GM23338 (cell line): ENCODE measurements at regions not wholly inside any gene's neighbourhood (a gene's known extent, or its start where the extent isn't known, plus 50 kb on each side); places are given as distances from the start of the nearest gene placed in this dataset.
"Not testable (repeated sequence)": the region's sequence is repeated elsewhere in the genome, so short reads cannot be mapped to it uniquely, and the experiment has no call there.

Source experiments
- ATAC-seq: fragments of 200-7000 bp; cut with Tn5 transposase; 3 replicates; pipeline ENCODE4 v1.9.1; 2020
- DNase-seq: peaks from one replicate; pipeline ENCODE4 v3.0.0-alpha.2; 2015; ENCODE audit warnings: low spot score
- H2AFZ ChIP-seq: fragments of 200-600 bp; sonication (generic); 2 replicates; pipeline ENCODE4 v1.8.0; 2016; ENCODE audit warnings: antibody characterized with exemption, mild to moderate bottlenecking, moderate library complexity
- H3F3A ChIP-seq: fragments of 200-600 bp; sonication (generic); replicated peaks from 2 replicates; pipeline ENCODE4 v1.8.0; 2017; ENCODE audit warnings: antibody characterized with exemption, mixed run types, low read depth
- H3K27ac ChIP-seq: fragments of 200-600 bp; sonication (generic); 2 replicates; pipeline ENCODE4 v1.6.1; 2016; ENCODE audit warnings: low read depth
- H3K27me3 ChIP-seq: fragments of 200-600 bp; sonication (generic); 2 replicates; pipeline ENCODE4 v1.8.0; 2016; ENCODE audit warnings: mild to moderate bottlenecking, mixed run types, moderate library complexity; ENCODE audit not compliant: insufficient read depth
- H3K36me3 ChIP-seq: fragments of 200-600 bp; sonication (generic); 2 replicates; pipeline ENCODE4 v1.8.0; 2016; ENCODE audit warnings: mild to moderate bottlenecking; ENCODE audit not compliant: insufficient read depth
- H3K4me1 ChIP-seq: fragments of 200-600 bp; sonication (generic); 2 replicates; pipeline ENCODE4 v1.8.0; 2016; ENCODE audit warnings: mild to moderate bottlenecking, moderate library complexity; ENCODE audit not compliant: insufficient read depth
- H3K4me2 ChIP-seq: fragments of 200-600 bp; sonication (generic); 2 replicates; pipeline ENCODE4 v1.7.1; 2017; ENCODE audit warnings: mixed run types
- H3K4me3 ChIP-seq: fragments of 200-600 bp; sonication (generic); 2 replicates; pipeline ENCODE4 v1.6.1; 2016; ENCODE audit warnings: mixed run types
- H3K79me2 ChIP-seq: fragments of 200-600 bp; sonication (generic); replicated peaks from 2 replicates; pipeline ENCODE4 v1.8.0; 2017; ENCODE audit warnings: mild to moderate bottlenecking; ENCODE audit not compliant: insufficient read depth
- H3K9me2 ChIP-seq: fragments of 200-600 bp; sonication (generic); 2 replicates; pipeline ENCODE4 v1.8.0; 2017; ENCODE audit not compliant: insufficient read depth
- H4K20me1 ChIP-seq: fragments of 200-600 bp; sonication (generic); replicated peaks from 2 replicates; pipeline ENCODE4 v1.8.0; 2017; ENCODE audit warnings: mild to moderate bottlenecking; ENCODE audit not compliant: insufficient read depth
- H3K27ac Mint-ChIP-seq: 2 replicates; pipeline ENCODE4 v1.8.0; 2020; ENCODE audit warnings: inconsistent platforms, mild to moderate bottlenecking, moderate library complexity, mixed read lengths
- H3K27me3 Mint-ChIP-seq: 3 replicates; pipeline ENCODE4 v1.8.0; 2022; ENCODE audit warnings: low read depth, mild to moderate bottlenecking, moderate library complexity, mixed read lengths, inconsistent platforms; ENCODE audit not compliant: insufficient read depth, poor library complexity
- H3K36me3 Mint-ChIP-seq: 3 replicates; pipeline ENCODE4 v1.8.0; 2021; ENCODE audit warnings: low read depth, mild to moderate bottlenecking, inconsistent platforms, moderate library complexity, mixed read lengths
- H3K4me1 Mint-ChIP-seq: 3 replicates; pipeline ENCODE4 v1.8.0; 2020; ENCODE audit warnings: mild to moderate bottlenecking, inconsistent platforms, mixed read lengths
- H3K4me3 Mint-ChIP-seq: 3 replicates; pipeline ENCODE4 v1.8.0; 2021; ENCODE audit warnings: moderate library complexity, mild to moderate bottlenecking, inconsistent platforms, mixed read lengths
- H3K9me3 Mint-ChIP-seq: 3 replicates; pipeline ENCODE4 v1.8.0; 2020; ENCODE audit warnings: moderate library complexity, mild to moderate bottlenecking, inconsistent platforms, mixed read lengths
- POLR2AphosphoS5 ChIP-seq: IDR thresholded peaks from 2 replicates; pipeline ENCODE4 v1.6.1; 2016; ENCODE audit warnings: antibody characterized with exemption, low read depth

DNA sequence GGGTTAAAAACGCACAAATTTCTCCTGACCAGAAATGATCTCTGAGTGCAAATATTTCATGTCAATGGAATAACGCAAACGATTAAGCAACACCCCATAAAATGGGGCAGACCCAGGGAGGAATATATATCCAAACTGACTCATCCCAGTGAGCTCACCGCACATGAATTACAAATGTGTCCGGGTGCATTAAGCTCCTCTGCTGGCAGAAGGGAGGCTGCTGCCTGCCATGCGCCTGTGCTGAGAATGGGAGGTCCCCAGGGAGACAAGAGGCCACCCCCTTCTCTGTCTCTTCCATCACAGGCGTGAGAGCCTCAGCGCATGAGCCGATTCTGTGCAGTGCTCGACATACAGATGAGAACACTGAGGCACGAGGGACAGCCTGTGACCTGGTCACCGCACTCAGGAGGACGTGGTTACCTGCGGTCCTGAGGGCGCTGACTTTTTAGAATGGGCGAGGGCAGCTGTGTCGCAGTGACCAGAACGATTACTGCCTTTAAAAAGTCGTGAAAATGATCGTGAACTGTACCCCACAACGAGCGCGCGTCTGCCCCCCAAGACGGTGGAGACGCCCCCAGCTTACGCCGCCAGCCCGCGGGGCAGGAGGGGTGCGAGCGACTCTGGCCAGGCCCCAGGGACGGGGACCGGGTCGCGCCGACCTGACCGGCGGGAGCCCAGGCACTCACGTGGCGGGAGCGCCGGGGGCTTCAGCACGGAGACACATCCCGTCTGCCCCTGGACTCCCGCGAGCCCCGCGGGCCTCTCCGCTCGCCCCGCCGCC lies 188.5 kb downstream of the ADRA2C start:
- H3K9me2 ChIP-seq, H3K4me1 ChIP-seq, H4K20me1 ChIP-seq, H3K36me3 Mint-ChIP-seq, H3K27ac ChIP-seq, H3K79me2 ChIP-seq, H3K9me3 Mint-ChIP-seq, H3K27me3 ChIP-seq, H3F3A ChIP-seq, ATAC-seq, H3K36me3 ChIP-seq: not testable (repeated sequence)
- TF ChIP-seq POLR2AphosphoS5, result 0 out of 2 replicates have a peak, but pooled peaks have one; percentile 15
- Mint-ChIP-seq H3K4me1 (peaks cover 19% of the 10 kb centered on the region), H3K4me3 (peak overlapping the region; percentile 96), H3K27me3 (peaks cover 11% of the 10 kb centered on the region), H3K27ac (peak overlapping the region; percentile 98)
- 0 out of 2 replicates have a peak overlapping the region, but pooled peaks have one; percentile 28 for H2AFZ ChIP-seq
- H3K4me3 ChIP-seq, result peak overlapping the region; percentile 83
- H3K4me2 ChIP-seq, result peak overlapping the region; percentile 85
- DNase-seq, result peak; percentile 48

DNA sequence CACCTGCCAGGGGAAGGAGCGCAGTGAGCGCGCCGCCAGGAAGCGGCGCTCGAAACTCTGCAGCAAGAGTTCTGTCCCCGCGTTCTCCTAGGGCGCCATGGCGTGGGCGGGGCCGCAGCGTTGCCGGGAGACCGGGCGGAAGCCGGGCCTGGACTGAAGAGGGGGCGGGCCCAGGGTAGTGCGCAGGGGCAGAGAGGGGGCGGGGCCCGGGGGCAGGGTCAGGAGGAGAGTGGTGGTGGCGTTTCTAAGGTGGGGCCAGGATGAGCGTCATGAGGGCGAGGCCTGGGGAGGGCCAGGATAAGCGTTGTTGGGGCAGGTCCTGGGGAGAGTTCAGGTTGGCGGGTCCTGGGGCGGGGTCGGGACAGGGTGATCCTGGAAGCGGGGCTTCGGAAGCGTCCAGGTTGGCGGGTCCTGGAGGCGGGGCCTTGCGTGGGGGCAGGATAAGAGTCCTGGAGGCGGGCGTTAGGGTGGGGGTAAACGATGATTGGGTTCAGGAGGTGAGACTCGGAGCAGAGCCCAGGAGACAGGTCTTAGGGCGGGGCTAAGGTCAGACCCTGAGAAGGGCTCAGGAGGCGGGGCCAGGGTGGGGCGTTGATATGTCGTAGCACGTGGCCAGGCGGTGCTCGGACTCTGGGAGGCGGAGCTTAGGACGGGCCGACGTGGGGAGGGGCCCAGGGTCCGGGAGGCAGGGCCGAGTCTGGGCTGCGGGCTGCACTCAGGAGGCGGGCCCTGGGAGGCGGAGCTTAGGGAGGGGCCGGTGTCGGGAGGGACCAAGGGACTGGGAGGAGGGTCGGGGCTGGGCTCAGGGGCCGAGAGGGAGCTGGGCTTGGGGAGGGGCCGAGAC lies 189.4 kb downstream of the ADRA2C start:
- peak overlapping the region; percentile 83 for H3K4me3 ChIP-seq
- H3K36me3 Mint-ChIP-seq, H3K4me1 ChIP-seq, H3K27ac ChIP-seq, H3K27me3 ChIP-seq, H2AFZ ChIP-seq, H3K9me2 ChIP-seq, H3K79me2 ChIP-seq, H3F3A ChIP-seq, H4K20me1 ChIP-seq, H3K9me3 Mint-ChIP-seq, H3K36me3 ChIP-seq: not testable (repeated sequence)
- peaks cover 19% of the 10 kb centered on the region for H3K4me1 Mint-ChIP-seq
- H3K4me3 Mint-ChIP-seq, result peak overlapping the region; percentile 96
- peaks cover 11% of the 10 kb centered on the region for H3K27me3 Mint-ChIP-seq
- peak; percentile 60; the same call in 1 of the 2 replicates for TF ChIP-seq POLR2AphosphoS5
- ATAC-seq (peak; percentile 100), DNase-seq (peak; percentile 99)
- peak overlapping the region; percentile 85; the same call in 1 of the 2 replicates for H3K4me2 ChIP-seq
- peak overlapping the region; percentile 95 for H3K27ac Mint-ChIP-seq

DNA sequence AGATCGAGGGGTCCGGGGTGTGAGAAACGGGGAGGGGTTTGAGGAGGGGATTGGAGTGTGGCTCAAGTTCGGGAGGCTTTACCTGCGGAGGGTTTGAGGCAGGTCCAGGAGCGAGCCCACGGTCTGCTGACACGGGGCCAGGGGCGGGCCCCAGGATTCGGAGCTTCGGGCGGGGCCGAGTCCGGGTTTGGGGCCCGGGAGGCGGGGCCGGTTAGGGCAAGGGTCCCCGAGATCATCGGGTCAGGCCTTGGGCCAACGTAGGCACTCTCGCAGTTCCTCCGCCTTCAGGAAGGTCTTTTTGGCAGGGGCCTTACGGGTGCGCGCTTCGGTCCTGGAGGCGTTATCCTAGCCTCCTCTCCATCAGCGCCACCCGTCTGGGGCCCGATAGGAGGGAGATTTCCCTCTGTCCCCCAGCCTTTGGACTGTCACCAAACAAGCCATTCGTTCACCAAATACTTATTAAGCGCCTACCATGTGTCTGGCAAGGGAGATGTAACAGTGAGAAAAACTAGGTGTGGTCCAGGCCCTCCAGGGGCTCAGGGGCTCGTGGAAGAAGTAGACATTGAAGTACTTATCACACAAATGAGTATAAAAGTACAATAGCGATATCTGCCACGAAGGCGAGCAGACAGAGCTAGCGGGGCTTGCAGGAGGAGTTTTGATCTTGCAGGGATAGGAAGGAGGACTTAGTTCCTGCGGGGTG lies 190.1 kb downstream of the ADRA2C start:
- H3K27ac ChIP-seq, H3F3A ChIP-seq, DNase-seq, H3K36me3 ChIP-seq, H3K27me3 ChIP-seq, H3K36me3 Mint-ChIP-seq, H2AFZ ChIP-seq, H3K27ac Mint-ChIP-seq, H3K27me3 Mint-ChIP-seq, H3K9me2 ChIP-seq, H3K79me2 ChIP-seq, H4K20me1 ChIP-seq, H3K9me3 Mint-ChIP-seq, ATAC-seq, H3K4me1 ChIP-seq: not testable (repeated sequence)
- peak overlapping the region; percentile 83 for H3K4me2 ChIP-seq
- peaks cover 19% of the 10 kb centered on the region for H3K4me1 Mint-ChIP-seq
- peak overlapping the region; percentile 96 for H3K4me3 Mint-ChIP-seq
- peak overlapping the region; percentile 54 for H3K4me3 ChIP-seq

DNA sequence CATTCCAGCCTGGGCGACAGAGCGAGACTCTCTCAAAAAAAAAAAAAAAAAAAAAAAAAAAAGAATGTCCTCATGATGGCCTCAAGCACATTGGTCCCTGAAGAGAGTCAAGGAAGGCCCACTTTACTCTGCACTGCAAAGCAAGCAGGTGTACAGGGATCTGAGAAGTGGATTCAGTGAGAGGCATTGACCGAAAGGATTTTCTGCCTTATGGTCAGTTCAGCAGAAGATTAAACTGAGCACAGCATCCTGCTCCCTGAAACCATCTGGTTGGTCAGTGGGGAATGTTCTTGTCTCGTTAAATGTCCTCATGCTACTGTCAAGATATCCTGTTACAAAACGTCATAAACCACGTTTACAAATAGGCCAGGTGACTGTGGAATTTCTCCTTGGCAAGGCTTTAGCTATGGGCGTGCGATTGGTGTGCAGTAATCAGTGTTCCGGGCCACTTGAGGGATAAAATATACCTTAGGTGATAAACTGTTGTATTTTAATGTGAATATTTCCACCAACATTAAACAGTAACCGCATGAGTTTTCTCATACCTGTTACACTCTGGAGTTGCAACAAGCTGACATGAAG lies 195.0 kb downstream of the ADRA2C start:
- not testable (repeated sequence) for H3K27ac ChIP-seq, H3K9me3 Mint-ChIP-seq, H3K27me3 ChIP-seq, H3K4me1 Mint-ChIP-seq, H3K9me2 ChIP-seq, H3K27me3 Mint-ChIP-seq, DNase-seq, ATAC-seq, H3K4me1 ChIP-seq, H3K27ac Mint-ChIP-seq, H3K79me2 ChIP-seq, H3K4me3 ChIP-seq, H3K4me2 ChIP-seq, H2AFZ ChIP-seq, H4K20me1 ChIP-seq, H3F3A ChIP-seq, H3K36me3 ChIP-seq, H3K4me3 Mint-ChIP-seq, H3K36me3 Mint-ChIP-seq

DNA sequence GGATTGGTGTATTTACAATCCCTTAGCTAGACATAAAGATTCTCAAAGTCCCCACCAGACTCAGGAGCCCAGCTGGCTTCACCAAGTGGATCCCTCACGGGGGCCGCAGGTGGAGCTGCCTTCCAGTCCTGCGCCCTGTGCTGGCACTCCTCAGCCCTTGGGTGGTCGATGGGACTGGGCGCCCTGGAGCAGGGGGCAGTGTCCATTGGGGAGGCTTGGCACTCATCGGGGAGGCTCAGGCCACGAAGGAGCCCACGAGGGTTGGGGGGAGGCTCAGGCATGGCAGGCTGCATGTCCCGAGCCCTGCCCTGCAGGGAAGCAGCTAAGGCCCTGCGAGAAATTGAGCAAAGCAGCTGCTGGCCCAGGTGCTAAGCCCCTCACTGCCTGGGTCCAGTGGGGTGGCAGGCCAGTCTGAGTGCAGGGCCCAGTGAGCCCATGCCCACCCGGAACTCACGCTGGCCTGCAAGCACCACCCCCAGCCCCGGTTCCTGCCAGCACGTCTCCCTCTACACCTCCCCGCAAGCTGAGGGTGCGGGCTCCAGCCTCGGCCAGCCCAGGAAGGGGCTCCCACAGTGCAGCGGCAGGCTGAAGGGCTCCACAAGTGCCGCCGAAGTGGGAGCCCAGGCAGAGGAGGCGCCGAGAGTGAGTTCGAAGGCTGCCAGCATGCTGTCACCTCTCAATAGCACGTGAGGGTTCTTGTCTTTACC lies 198.5 kb downstream of the ADRA2C start:
- H3K4me3 Mint-ChIP-seq, H3K27ac ChIP-seq, H3K9me2 ChIP-seq, H3K4me1 Mint-ChIP-seq, H3K27ac Mint-ChIP-seq, H3K27me3 Mint-ChIP-seq, H3K4me1 ChIP-seq, DNase-seq, H2AFZ ChIP-seq, H3K27me3 ChIP-seq, H3K36me3 ChIP-seq, ATAC-seq, H3K79me2 ChIP-seq, H4K20me1 ChIP-seq, H3K4me2 ChIP-seq, H3K9me3 Mint-ChIP-seq, H3K36me3 Mint-ChIP-seq, H3F3A ChIP-seq, H3K4me3 ChIP-seq: not testable (repeated sequence)
